Ectodermal cell (in vitro differentiated cells): ENCODE measurements at regions not wholly inside any gene's neighbourhood (a gene's known extent, or its start where the extent isn't known, plus 50 kb on each side); places are given as distances from the start of the nearest gene placed in this dataset.

Experiments
- H3K27ac ChIP-seq: 2 replicates; pipeline ENCODE4 v1.7.0; 2013; ENCODE audit warnings: mild to moderate bottlenecking, low read depth, low read length; ENCODE audit not compliant: insufficient read depth, poor library complexity, severe bottlenecking
- H3K27me3 ChIP-seq: 2 replicates; pipeline ENCODE4 v1.7.0; 2013; ENCODE audit warnings: mild to moderate bottlenecking, low read length; ENCODE audit not compliant: insufficient read depth, control insufficient read depth, poor library complexity, severe bottlenecking
- H3K36me3 ChIP-seq: one replicate; pipeline ENCODE4 v1.7.0; 2013; ENCODE audit warnings: low read length; ENCODE audit not compliant: control insufficient read depth, insufficient read depth
- H3K4me1 ChIP-seq: one replicate; pipeline ENCODE4 v1.7.0; 2013; ENCODE audit warnings: low read length; ENCODE audit not compliant: control insufficient read depth, insufficient read depth
- H3K4me3 ChIP-seq: 2 replicates; pipeline ENCODE4 v1.7.0; 2013; ENCODE audit warnings: low read depth, low read length, control low read depth; ENCODE audit not compliant: insufficient read depth
- H3K9me3 ChIP-seq: 2 replicates; pipeline ENCODE4 v1.7.0; 2013; ENCODE audit warnings: mild to moderate bottlenecking, low read length, moderate library complexity; ENCODE audit not compliant: control insufficient read depth
- WGBS, 2 experiments: methylation state at CpG; one replicate each; pipeline ENCODE4 v1.1.7; 2013; ENCODE audit warnings: missing lambda C conversion rate in 2 of 2; 5-methylcytosine and 5-hydroxymethylcytosine counted together

DNA sequence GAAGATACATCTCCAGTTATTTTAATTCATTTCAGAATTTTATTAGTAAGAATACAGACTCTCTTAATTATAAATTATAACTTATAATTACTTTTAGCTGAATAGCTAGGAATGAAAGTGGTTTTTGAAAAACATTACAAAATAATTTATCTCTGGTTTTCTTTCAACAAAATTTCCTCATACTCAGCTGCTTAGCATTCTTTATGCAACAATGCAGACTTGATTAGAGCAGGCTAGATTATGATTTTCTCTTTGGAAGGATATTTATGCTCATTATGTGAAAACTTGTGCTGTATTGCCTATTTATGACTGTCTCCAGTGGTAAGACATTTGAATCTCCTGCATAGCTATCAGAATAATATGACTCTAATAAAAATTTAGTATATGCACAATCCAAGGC, 2023.7 kb downstream of the C4orf33 start:
- Histone ChIP-seq H3K9me3 (no peaks in the 10 kb centered on the region), H3K27me3 (no peaks in the 10 kb centered on the region), H3K4me3 (no peak overlapping the region), H3K27ac (no peak overlapping the region), H3K36me3 (no peaks in the 10 kb centered on the region), H3K4me1 (no peaks in the 10 kb centered on the region)

DNA sequence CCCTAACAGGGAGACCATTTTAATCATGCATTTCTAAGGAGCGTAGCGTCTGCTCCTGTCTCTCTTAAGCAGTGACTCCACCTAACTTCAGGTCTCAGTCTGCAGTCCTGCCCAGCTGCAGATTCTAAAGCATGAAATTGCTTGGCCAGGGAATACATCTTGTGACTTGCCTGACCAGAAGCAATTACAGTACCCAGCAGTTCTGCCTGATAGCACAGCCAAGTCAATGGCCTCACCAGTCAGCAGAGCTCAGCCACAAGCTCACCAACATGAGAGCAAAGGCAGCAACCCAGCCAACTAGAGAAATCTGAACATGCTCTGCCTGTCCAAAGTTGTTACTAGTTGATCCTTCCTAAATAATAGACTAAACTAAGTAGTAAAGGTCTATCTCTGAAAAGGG, 2011.9 kb upstream of the PCDH10 start:
- Histone ChIP-seq H3K9me3 (no peaks in the 10 kb centered on the region), H3K27me3 (no peaks in the 10 kb centered on the region), H3K36me3 (no peaks in the 10 kb centered on the region), H3K4me3 (no peak overlapping the region), H3K27ac (no peak overlapping the region), H3K4me1 (peaks cover 6% of the 10 kb centered on the region)
- 95 to 97% methylated on average over 2 of the region's 2 CpGs for WGBS, 2 experiments

DNA sequence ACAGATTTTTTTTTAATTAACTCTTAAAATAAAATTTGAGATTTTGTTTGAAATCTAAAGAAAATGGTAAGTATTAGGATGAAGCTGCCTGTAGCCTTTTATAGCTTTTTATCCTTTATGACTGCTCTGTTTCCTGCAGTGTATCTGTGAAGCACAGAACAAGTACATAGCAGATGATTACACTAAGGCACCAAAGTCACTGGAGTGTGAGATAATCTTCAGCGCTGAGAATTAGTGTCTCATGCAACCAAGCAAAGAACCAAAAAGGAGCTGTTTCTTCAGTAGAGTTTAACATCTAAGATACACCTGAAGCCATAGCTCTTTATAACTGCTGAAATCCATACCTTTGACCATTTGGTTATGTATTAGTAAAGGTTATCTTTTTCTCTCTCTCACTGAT, 1989.8 kb upstream of the PCDH10 start:
- Histone ChIP-seq H3K9me3 (no peaks in the 10 kb centered on the region), H3K27me3 (no peaks in the 10 kb centered on the region), H3K4me3 (no peak overlapping the region), H3K4me1 (no peaks in the 10 kb centered on the region), H3K36me3 (no peaks in the 10 kb centered on the region), H3K27ac (no peak overlapping the region)
- 75 to 100% methylated on average over 1 of the region's 1 CpG for WGBS, 2 experiments

DNA sequence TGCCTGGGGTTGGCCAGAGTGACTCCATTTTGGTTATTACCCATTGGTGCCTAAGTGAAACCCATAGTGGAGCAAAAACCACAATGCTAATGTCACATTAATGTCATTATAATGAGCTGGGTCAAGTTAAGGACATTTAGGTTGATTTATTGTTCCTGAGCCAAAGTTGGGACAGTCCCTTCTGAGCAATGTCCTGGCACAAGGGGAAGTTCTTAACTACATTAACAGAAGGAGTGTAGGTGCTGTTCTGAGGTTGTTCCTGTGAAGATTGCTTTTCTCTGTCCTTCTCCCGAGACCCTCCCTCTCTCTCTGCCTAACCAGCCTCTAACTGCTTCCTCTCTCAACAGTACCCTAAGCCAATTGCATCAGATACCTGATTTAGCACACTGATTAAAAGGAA, 1956.8 kb upstream of the PCDH10 start:
- no peaks in the 10 kb centered on the region for H3K27me3 ChIP-seq
- no peak overlapping the region for H3K27ac ChIP-seq
- H3K9me3 ChIP-seq, result peaks cover 3% of the 10 kb centered on the region
- H3K36me3 ChIP-seq, result no peaks in the 10 kb centered on the region
- H3K4me3 ChIP-seq, result no peak overlapping the region
- no peaks in the 10 kb centered on the region for H3K4me1 ChIP-seq
- WGBS, 2 experiments, result 100% methylated on average over 1 of the region's 1 CpG

DNA sequence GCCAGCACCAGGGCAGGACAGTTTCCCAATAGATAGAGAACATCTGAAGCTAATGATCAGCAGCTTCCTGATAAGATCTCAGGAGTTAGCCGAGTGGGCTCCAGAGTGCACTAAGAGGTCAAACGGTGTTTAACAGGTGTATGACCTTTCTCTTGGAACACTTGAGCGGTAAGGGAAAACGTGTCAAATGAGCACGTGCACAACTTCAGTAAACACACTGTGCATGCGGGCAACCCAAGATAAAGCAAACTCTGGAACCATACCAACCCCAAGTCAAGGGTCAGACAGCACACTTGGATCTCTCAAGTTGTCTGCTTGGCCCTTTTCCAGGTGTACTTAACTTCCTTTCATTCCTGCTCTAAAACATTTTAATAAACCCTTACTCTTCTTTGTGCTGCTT, 1941.5 kb upstream of the PCDH10 start:
- Histone ChIP-seq H3K27me3 (no peaks in the 10 kb centered on the region), H3K27ac (no peak overlapping the region), H3K4me1 (no peaks in the 10 kb centered on the region), H3K4me3 (no peak overlapping the region), H3K9me3 (no peaks in the 10 kb centered on the region), H3K36me3 (no peaks in the 10 kb centered on the region)
- 94 to 95% methylated on average over 6 of the region's 6 CpGs for WGBS, 2 experiments

DNA sequence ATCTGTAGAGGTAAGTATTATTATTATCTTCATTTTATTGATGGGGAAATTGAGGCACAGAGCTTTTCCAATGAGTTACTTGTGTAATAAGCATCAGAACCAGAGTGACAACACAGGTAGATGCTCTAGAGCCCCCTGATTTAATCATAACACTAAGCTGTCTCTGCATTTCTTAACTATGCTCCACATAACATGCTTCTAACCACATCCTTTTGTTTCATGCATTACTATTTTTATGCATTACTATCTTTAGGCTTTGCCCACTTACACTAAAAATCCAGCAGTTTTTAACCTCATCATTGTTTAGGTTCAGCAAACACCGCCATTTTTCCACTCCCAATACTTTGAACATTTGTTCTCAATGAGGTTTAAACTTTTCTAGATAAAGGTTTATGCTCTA, 1900.8 kb upstream of the PCDH10 start:
- no peak overlapping the region for H3K4me3 ChIP-seq
- H3K36me3 ChIP-seq, result no peaks in the 10 kb centered on the region
- H3K9me3 ChIP-seq, result no peaks in the 10 kb centered on the region
- H3K4me1 ChIP-seq, result no peaks in the 10 kb centered on the region
- 43 to 100% methylated on average over 1 of the region's 1 CpG for WGBS, 2 experiments
- H3K27me3 ChIP-seq, result no peaks in the 10 kb centered on the region
- no peak overlapping the region for H3K27ac ChIP-seq

DNA sequence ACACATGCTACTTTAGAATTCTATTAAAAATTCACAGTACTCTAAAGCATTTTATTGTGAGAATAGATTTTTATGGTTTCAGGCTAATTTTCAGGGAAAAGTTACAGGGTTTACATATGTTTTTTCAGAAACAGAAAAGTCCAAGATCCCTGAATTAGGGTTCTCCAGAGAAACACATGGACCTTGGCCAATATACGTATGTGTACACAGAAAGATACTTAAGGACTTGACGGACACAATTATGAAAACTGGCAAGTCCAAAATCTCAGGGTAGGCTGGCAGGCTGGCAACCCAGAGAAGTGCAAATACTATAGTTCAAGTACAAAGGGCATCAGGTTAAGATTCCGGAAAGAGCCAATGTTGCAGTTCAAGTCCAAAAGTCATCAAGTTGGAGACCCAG, 1897.8 kb upstream of the PCDH10 start:
- Histone ChIP-seq H3K4me1 (no peaks in the 10 kb centered on the region), H3K36me3 (no peaks in the 10 kb centered on the region), H3K27ac (no peak overlapping the region), H3K4me3 (no peak overlapping the region), H3K9me3 (no peaks in the 10 kb centered on the region), H3K27me3 (no peaks in the 10 kb centered on the region)
- 96 to 97% methylated on average over 3 of the region's 3 CpGs for WGBS, 2 experiments

DNA sequence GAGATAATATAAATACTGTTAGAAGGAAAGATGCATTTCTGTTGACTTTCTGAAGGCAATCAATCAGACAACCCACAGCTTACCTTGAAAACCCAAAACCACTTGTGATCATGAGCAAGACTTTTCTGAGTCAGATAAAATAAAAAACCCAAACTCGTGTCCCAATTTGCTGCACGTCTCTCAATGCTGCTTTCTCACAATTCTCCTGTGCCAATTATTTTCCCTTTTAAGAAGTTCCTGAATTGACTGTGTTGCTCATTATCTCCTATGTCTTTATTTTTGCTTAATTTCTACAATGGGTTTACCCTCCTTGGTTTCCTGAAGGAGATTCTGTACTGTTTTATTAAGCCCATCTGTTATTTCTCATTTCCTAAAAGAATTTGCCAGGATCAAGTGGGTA, 1891.9 kb upstream of the PCDH10 start:
- Histone ChIP-seq H3K36me3 (no peaks in the 10 kb centered on the region), H3K9me3 (no peaks in the 10 kb centered on the region)
- WGBS, 2 experiments, result 95 to 98% methylated on average over 2 of the region's 2 CpGs

DNA sequence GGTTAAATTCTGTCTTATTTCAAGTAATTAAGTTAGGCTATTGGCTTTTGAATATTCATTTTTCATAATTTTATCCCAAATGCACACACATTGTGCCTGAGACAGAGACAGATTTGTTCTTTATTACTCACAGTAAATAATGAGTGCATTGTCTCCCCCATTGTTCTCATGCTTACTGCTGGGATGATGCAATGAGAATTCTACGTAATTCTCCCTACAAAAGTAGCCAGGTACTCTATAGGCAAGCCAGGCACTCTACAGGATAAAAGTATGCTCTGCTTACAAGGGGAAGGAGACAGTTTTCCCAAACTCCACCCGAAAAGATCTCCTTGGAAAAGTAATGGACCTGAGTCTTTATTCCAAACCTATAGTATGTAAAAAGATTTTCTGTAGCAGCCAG, 1890.7 kb upstream of the PCDH10 start:
- no peak overlapping the region for H3K4me3 ChIP-seq
- H3K36me3 ChIP-seq, result no peaks in the 10 kb centered on the region
- WGBS, 2 experiments, result 95% methylated on average over 2 of the region's 2 CpGs; no CpG with 5 or more reads in 1 of the 2 experiments
- H3K9me3 ChIP-seq, result no peaks in the 10 kb centered on the region
- H3K4me1 ChIP-seq, result no peaks in the 10 kb centered on the region
- H3K27me3 ChIP-seq, result no peaks in the 10 kb centered on the region
- H3K27ac ChIP-seq, result no peak overlapping the region

More for the DNA sequence above, 1891.9 kb upstream of the PCDH10 start:
- Histone ChIP-seq H3K4me1 (no peaks in the 10 kb centered on the region), H3K27me3 (no peaks in the 10 kb centered on the region), H3K27ac (no peak overlapping the region), H3K4me3 (no peak overlapping the region)

DNA sequence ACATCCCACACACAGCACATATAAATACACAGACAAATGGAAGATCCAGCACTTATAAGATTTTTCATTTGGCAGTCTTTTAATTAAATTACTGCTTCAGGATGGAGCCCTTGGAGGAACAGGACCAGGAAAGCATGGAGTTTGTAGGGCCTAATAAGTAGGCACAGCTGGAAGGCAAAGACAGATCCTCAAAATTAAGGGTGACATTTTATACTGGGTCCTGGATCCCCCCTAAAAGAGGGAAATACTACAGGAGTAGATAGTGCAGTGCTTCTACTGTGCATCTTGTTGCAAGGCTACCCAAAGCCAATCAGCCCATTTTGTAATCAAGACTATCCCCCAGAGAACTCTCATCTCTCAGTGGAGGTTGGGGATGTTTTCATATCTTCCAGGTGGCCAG, 1860.7 kb upstream of the PCDH10 start:
- Histone ChIP-seq H3K4me1 (no peaks in the 10 kb centered on the region), H3K27ac (no peak overlapping the region), H3K9me3 (no peaks in the 10 kb centered on the region), H3K27me3 (no peaks in the 10 kb centered on the region), H3K4me3 (no peak overlapping the region), H3K36me3 (no peaks in the 10 kb centered on the region)

DNA sequence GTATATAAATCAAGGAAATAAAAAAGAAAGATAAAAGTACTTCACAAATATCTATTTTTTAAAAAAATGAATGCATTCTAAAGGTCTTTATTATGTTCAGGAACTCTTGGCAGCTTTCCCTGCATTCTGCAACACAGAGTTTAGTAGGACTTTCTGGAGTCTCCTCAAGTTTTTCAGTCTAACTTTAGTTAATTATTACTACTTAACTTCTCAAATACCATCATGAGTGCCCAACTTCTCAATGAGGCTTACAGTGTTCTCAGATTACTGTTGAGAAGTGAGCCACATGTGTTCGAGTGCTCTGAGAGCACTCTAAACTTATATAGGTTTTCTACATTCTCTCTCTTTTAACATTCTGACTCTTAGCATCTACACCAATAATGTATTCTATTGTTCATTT, 1852.9 kb upstream of the PCDH10 start:
- no peaks in the 10 kb centered on the region for H3K27me3 ChIP-seq
- no peaks in the 10 kb centered on the region for H3K9me3 ChIP-seq
- 93 to 96% methylated on average over 1 of the region's 1 CpG for WGBS, 2 experiments

More for the DNA sequence above, 1852.9 kb upstream of the PCDH10 start:
- no peaks in the 10 kb centered on the region for H3K36me3 ChIP-seq
- no peak overlapping the region for H3K27ac ChIP-seq
- no peak overlapping the region for H3K4me3 ChIP-seq
- H3K4me1 ChIP-seq, result no peaks in the 10 kb centered on the region
